HEK293 (cell line): ENCODE measurements at regions not wholly inside any gene's neighbourhood (a gene's known extent, or its start where the extent isn't known, plus 50 kb on each side); places are given as distances from the start of the nearest gene placed in this dataset.

Source experiments
- CTCF ChIA-PET: fragments of 350-600 bp; formaldehyde crosslinking; extraction: SDS; loops from one replicate; lab custom pipeline; 2021; ENCODE audit warnings: antibody characterized with exemption; lab: Yijun Ruan, JAX
- POLR2A ChIA-PET: fragments of 300-600 bp; formaldehyde crosslinking; extraction: SDS; loops from one replicate; lab custom pipeline; 2020; ENCODE audit warnings: antibody characterized with exemption, inconsistent platforms; lab: Yijun Ruan, JAX
- H3K27ac ChIP-seq: fragments of 200-500 bp; sonication (Bioruptor generic); 2 replicates; pipeline ENCODE4 v1.5.1; 2014; ENCODE audit warnings: low read depth, low read length, control low read depth, inconsistent platforms; ENCODE audit errors: extremely low read depth
- H3K36me3 ChIP-seq, 2 experiments: fragments of 200-500 bp in 1 of 2; sonication (Bioruptor generic) in 1 of 2; 1 replicate in 1 of 2; 2 replicates in 1 of 2; pipeline ENCODE4 v1.5.1; 2014 to 2017; ENCODE audit warnings: inconsistent platforms in 2 of 2, low read length in 2 of 2; ENCODE audit not compliant: control insufficient read depth in 2 of 2, insufficient read depth in 1 of 2
- H3K4me1 ChIP-seq: fragments of 200-500 bp; sonication (Bioruptor generic); 2 replicates; pipeline ENCODE4 v1.5.1; 2014; ENCODE audit warnings: mild to moderate bottlenecking, low read length, inconsistent platforms; ENCODE audit not compliant: control insufficient read depth, insufficient read depth
- H3K4me3 ChIP-seq: 2 replicates; pipeline ENCODE4 v1.5.1; 2011; ENCODE audit warnings: low read depth, mild to moderate bottlenecking, control low read depth, low read length, moderate library complexity
- H3K9me3 ChIP-seq: fragments of 200-500 bp; sonication (Bioruptor generic); 2 replicates; pipeline ENCODE4 v1.5.1; 2014; ENCODE audit warnings: low read depth, low read length, inconsistent platforms; ENCODE audit not compliant: control insufficient read depth, insufficient read depth
- PATZ1 ChIP-seq: fragments of 450-650 bp; formaldehyde crosslinking; IDR thresholded peaks from 2 replicates; pipeline ENCODE4 v1.5.1; 2016; ENCODE audit warnings: missing biosample characterization, missing genetic modification characterization
- PRDM6 ChIP-seq: fragments of 450-650 bp; formaldehyde crosslinking; IDR thresholded peaks from 2 replicates; pipeline ENCODE4 v1.5.1; 2017; ENCODE audit warnings: missing biosample characterization, missing genetic modification characterization
- REST ChIP-seq: fragments of 450-650 bp; formaldehyde crosslinking; IDR thresholded peaks from 2 replicates; pipeline ENCODE4 v1.5.1; 2016; ENCODE audit warnings: missing biosample characterization, missing genetic modification characterization
- SETDB1 ChIP-seq: IDR thresholded peaks from one replicate; pipeline ENCODE4 v1.6.1; 2017; ENCODE audit warnings: mild to moderate bottlenecking, low read length, moderate library complexity, mixed read lengths; ENCODE audit not compliant: insufficient read length
- ZBTB10 ChIP-seq: fragments of 450-650 bp; formaldehyde crosslinking; IDR thresholded peaks from 2 replicates; pipeline ENCODE4 v1.5.1; 2016; ENCODE audit warnings: missing biosample characterization, missing genetic modification characterization
- ZBTB48 ChIP-seq: fragments of 450-650 bp; formaldehyde crosslinking; IDR thresholded peaks from 2 replicates; pipeline ENCODE4 v1.5.1; 2016; ENCODE audit warnings: missing biosample characterization, missing genetic modification characterization
- ZFP3 ChIP-seq: fragments of 450-650 bp; formaldehyde crosslinking; IDR thresholded peaks from 2 replicates; pipeline ENCODE4 v1.5.1; 2016; ENCODE audit warnings: low read depth, missing biosample characterization, missing genetic modification characterization
- ZNF121 ChIP-seq: fragments of 450-650 bp; formaldehyde crosslinking; IDR thresholded peaks from 2 replicates; pipeline ENCODE4 v1.5.1; 2016; ENCODE audit warnings: missing biosample characterization, missing genetic modification characterization
- ZNF311 ChIP-seq: fragments of 450-650 bp; formaldehyde crosslinking; IDR thresholded peaks from 2 replicates; pipeline ENCODE4 v1.5.1; 2017; ENCODE audit warnings: missing biosample characterization, missing genetic modification characterization, borderline replicate concordance
- ZNF610 ChIP-seq: fragments of 450-650 bp; formaldehyde crosslinking; IDR thresholded peaks from 2 replicates; pipeline ENCODE4 v1.5.1; 2016; ENCODE audit warnings: missing biosample characterization, missing genetic modification characterization, borderline replicate concordance
- ZNF791 ChIP-seq: fragments of 450-650 bp; formaldehyde crosslinking; IDR thresholded peaks from 2 replicates; pipeline ENCODE4 v1.5.1; 2016; ENCODE audit warnings: missing biosample characterization, missing genetic modification characterization
- ZSCAN18 ChIP-seq: fragments of 450-650 bp; formaldehyde crosslinking; IDR thresholded peaks from 2 replicates; pipeline ENCODE4 v1.5.1; 2016; ENCODE audit warnings: missing biosample characterization, missing genetic modification characterization
- ZSCAN5A ChIP-seq: fragments of 450-650 bp; formaldehyde crosslinking; IDR thresholded peaks from 2 replicates; pipeline ENCODE4 v1.5.1; 2016; ENCODE audit warnings: missing biosample characterization, missing genetic modification characterization

- TF ChIP-seq ZBTB10 (tag by site-specific recombination), result no peak
- no peak for TF ChIP-seq ZNF791 (tag by site-specific recombination)
- no peak for TF ChIP-seq ZNF311 (tag by site-specific recombination)
- no peak for TF ChIP-seq ZNF121
- TF ChIP-seq REST (tag by site-specific recombination), result no peak
- no peak for TF ChIP-seq PRDM6 (tag by site-specific recombination)
- no peak for TF ChIP-seq PATZ1 (tag by site-specific recombination)
- TF ChIP-seq ZFP3 (tag by site-specific recombination), result no peak
- no peak for TF ChIP-seq ZSCAN5A (tag by site-specific recombination)
- no peak for TF ChIP-seq ZNF610 (tag by site-specific recombination)
- TF ChIP-seq SETDB1, result no peak
Observed at GRCh38 chrX:109841257-109841656, 108.2 kb upstream of the ACSL4 start (continued).

- POLR2A ChIA-PET, result no interaction called here
- CTCF ChIA-PET, result interaction anchor here (0.6 to 9.4 kb wide), 3 partner anchors 15 to 129 kb away, joined by 3 to 90 read pairs (median 3); no protein-coding TSS in a partner anchor
- Histone ChIP-seq H3K4me1 (peaks cover 5% of the 10 kb centered on the region; the same call in 1 of the 2 replicates), H3K4me3 (no peak overlapping the region), H3K27ac (no peak overlapping the region), H3K9me3 (no peaks in the 10 kb centered on the region), H3K36me3 (no peaks in the 10 kb centered on the region)
- TF ChIP-seq ZBTB48 (tag by site-specific recombination) (0 out of 2 replicates have a peak, but pooled peaks have one; percentile 19), ZSCAN18 (tag by site-specific recombination) (no peak)
Observed at GRCh38 chrX:109841869-109842579, 109.0 kb upstream of the ACSL4 start.
